Stimulated activated CD4-positive, alpha-beta T cell treated with anti-CD3 and anti-CD28 coated beads, TNF-alpha, amount 100 ng/mL, for 24 hours (primary cell): ENCODE measurements at regions not wholly inside any gene's neighbourhood (a gene's known extent, or its start where the extent isn't known, plus 50 kb on each side); places are given as distances from the start of the nearest gene placed in this dataset.

ENCODE experiments used
- DNase-seq, 3 experiments: peaks; one replicate each; pipeline ENCODE4 v3.0.0-alpha.2; 2020; ENCODE audit warnings: low read depth in 3 of 3

GRCh38 chr2:157149270-157149669 is 108.2 kb upstream of the GALNT5 start:
- no peak for DNase-seq

DNA sequence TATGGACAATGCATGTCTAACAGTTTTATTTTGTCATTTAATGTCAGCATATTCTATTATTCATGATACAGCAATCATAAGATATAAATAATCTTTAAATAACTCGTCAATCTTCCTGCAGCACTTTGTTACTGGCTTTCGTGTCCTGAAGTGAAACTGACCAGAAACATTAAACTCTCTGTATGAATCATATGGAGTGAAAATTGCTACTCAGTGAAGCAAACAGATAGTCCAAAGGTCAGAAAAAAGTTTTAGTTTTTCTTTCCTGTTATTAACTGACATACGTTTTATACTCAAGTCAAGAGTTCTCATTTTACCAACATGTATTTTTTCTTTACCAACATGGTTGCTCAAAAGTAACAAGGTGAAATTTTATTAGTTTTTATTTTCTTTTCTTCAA is 106.8 kb upstream of the GALNT5 start:
- no peak for DNase-seq

DNA sequence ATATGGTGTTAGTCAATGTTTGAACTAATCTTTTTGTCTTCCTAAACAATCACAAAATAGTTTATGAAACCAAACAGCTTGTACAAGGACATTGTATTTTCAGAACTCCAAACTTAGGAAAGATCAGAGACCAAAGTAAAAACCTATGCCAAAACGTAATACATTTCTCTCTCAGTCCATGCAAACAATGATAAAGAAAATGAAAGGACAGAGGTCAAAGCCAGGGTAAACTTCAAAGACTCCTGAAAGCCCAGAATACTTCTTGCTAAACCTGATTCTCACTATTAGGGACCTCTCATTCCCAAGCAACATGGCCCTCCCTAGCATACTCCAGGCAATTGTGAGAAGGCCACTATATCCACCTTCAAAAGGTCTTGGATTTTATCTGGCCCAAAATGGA is 105.1 kb upstream of the GALNT5 start:
- no peak for DNase-seq

DNA sequence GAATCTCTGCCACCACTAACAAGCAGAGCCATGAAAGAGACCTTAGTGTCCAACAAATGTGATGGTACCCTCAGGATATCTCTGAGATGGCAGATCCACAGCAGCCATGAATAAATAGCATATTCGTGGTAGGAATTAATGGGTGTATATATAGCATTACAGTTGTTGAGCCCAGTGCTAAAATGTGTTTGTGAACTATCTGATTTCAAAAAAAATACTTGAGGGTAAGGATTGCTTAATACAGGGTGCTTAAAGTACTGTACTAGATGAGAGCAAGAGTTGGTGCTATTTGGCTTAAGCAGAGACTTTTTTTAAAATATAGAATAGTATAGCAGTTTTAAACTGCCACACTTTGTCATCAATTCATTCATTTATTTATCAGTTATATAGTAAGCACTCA is 101.5 kb upstream of the GALNT5 start:
- no peak for DNase-seq

DNA sequence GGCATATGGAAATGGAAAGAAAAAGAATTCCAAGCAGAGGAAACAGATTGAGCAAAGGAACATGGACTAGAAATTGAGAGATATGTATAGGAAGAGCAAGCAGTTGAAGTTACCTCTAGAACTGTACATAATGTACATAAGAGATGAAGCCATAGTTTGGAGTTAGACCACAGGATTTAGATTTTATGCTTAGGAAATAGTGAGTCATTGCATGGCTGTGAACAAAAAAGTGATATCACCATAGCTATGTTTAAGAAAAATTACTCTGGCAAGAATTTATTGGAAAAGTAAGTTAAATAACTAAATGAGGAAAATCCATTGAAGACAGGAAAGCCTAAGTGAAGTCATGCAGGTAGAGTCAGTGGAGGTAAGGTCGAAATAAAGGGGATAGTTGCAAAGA is 99.4 kb upstream of the GALNT5 start:
- no peak for DNase-seq

- no peak for DNase-seq
Observed at GRCh38 chr2:157159221-157159934, 98.1 kb upstream of the GALNT5 start.

GRCh38 chr2:157160111-157160510 is 97.4 kb upstream of the GALNT5 start:
- no peak for DNase-seq

DNA sequence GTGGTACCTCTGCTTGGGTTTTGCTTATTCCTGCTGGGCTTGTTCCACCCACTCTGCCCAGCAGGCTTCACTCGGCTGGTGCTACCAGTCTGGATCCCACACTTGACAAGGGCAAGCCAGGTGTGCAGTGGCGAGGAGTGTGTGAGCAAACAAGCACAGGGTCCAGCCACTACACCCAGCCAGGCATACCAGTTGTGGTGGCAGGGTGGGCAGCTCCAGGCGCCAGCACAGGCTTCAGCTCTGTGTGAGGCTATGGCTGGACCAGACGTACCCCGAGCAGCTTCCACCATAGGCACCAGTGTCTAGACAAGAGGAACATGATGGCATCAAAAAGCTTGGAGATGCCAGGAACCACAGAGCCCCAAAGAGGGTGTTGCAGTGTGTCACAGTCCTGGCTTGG is 93.1 kb upstream of the GALNT5 start:
- DNase-seq, result no peak

DNA sequence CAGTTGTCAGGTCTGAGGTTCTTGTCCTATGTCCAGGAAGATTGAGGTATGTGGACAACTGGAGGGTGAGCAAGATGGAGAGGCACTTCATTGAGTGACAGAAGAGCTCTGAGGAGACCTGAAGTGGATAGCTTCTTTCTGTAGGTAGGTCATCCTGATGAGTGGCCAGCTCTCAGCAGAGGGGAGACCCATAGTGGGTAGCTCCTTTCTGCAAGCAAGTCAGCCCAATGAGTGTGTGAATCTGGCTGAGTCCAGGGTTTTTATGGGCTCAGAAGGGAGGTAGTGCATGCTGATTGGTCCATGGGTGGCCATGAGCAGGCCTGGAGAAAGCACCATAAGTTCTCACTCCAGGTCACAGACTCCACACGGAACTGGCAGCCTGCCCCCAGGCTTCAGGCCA is 92.6 kb upstream of the GALNT5 start:
- DNase-seq, result no peak

GRCh38 chr2:157168501-157168900 is 89.0 kb upstream of the GALNT5 start:
- DNase-seq, result no peak

DNA sequence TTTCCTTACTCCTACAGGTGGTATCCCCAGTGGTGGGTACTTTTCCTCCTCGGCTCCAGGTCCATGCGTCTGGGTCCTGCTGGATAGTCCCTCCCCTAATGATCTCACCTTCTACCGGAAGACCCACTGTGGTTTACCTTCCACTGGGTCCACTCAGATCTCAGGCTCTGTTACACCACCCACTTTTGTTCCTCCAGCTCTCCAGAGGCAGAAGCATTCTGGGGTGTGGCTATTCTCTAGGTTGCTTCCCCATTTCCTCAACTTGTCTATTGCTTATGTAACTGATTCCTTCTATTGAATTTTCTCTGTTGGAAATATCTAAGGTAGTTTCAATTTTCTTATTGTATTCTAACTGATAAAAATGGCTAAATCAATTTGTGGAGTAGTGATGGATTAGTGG is 87.6 kb upstream of the GALNT5 start:
- no peak for DNase-seq

DNA sequence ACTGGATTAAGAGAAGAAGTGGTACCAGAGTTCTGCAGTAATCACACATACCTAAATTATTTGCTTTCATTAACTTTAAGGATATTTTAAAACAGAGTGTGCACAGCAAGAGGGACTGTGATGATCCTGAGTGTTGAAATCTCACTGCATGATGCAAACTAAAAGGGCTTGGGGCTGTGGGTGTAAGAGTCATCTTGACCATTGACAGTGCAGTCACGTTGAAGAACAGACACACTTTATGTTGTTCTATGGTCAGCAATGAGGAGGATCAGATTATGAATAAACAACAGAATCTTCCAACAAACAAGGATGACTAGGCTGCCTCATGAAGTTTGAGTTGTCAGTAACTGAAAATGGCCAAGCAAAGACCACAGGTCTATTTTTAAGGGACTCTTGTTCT is 87.2 kb upstream of the GALNT5 start:
- DNase-seq, result no peak

DNA sequence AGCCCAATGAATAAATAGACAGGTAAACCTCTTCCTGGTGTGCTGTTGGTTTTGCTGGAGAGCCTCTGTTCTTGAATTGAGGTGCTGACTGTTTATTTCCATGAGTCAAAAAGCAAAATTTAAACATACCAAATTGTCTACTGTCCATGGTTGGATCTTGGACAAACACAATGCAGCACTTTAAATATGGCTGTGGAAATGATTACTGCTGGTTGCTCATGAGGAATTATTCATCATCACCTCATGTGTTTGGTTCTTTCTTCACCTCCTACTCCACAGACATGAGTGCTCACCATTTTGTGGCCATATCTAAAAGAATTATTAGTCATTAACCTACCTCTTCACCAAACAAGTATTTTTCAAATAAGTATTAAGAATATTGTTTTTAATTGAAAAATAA is 85.3 kb upstream of the GALNT5 start:
- DNase-seq, result no peak

GRCh38 chr2:157172866-157173578 is 84.5 kb upstream of the GALNT5 start:
- no peak for DNase-seq

- no peak for DNase-seq
Observed at GRCh38 chr2:157173740-157174184, 83.7 kb upstream of the GALNT5 start.

- DNase-seq, result no peak
Observed at GRCh38 chr2:157174321-157174720, 83.2 kb upstream of the GALNT5 start.

DNA sequence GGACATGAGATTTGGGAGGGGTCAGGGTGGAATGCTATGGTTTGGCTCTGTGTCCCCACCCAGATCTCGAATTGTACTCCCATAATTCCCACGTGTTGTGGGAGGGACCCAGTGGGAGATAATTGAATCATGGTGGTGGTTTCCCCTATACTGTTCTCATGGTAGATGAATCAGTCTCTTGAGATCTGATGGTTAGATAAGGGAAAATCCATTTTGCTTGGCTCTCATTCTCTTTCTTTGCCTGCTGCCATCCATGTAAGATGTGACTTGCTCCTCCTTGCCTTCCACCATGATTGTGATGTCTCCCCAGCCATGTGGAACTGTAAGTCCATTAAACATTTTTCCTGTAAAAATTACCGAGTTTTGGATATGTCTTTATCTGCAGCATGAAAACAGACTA is 80.9 kb upstream of the GALNT5 start:
- no peak for DNase-seq

- DNase-seq, result no peak
Observed at GRCh38 chr2:157178874-157179273, 78.6 kb upstream of the GALNT5 start.

GRCh38 chr2:157179324-157180105 is 78.0 kb upstream of the GALNT5 start:
- no peak for DNase-seq

- DNase-seq, result no peak
Observed at GRCh38 chr2:157180359-157180758, 77.1 kb upstream of the GALNT5 start.

GRCh38 chr2:157181234-157181633 is 76.3 kb upstream of the GALNT5 start:
- DNase-seq, result no peak

- DNase-seq, result no peak
Observed at GRCh38 chr2:157182204-157182709, 75.2 kb upstream of the GALNT5 start.
